Osteoblast (primary cell): ENCODE measurements at regions not wholly inside any gene's neighbourhood (a gene's known extent, or its start where the extent isn't known, plus 50 kb on each side); places are given as distances from the start of the nearest gene placed in this dataset.

ENCODE experiments used
- DNase-seq: peaks from one replicate; pipeline ENCODE4 v3.0.0; 2011; ENCODE audit warnings: low spot score, mixed read lengths; ENCODE audit not compliant: insufficient read length; ENCODE audit errors: missing footprints
- H2AFZ ChIP-seq: 2 replicates; pipeline ENCODE4 v1.6.0; 2011; ENCODE audit warnings: mild to moderate bottlenecking, low read length
- H3K27ac ChIP-seq: 2 replicates; pipeline ENCODE4 v1.5.1; 2011; ENCODE audit warnings: mild to moderate bottlenecking, low read depth, low read length, moderate library complexity
- H3K27me3 ChIP-seq: 2 replicates; pipeline ENCODE4 v1.6.0; 2012; ENCODE audit warnings: mild to moderate bottlenecking, control low read depth, inconsistent platforms, low read length, moderate library complexity; ENCODE audit not compliant: insufficient read depth
- H3K36me3 ChIP-seq: 2 replicates; pipeline ENCODE4 v1.5.1; 2011; ENCODE audit warnings: mild to moderate bottlenecking, low read length, control low read depth, moderate library complexity; ENCODE audit not compliant: insufficient read depth
- H3K4me1 ChIP-seq: 2 replicates; pipeline ENCODE4 v1.5.1; 2011; ENCODE audit warnings: mild to moderate bottlenecking, low read length, control low read depth, moderate library complexity; ENCODE audit not compliant: insufficient read depth
- H3K4me2 ChIP-seq: 2 replicates; pipeline ENCODE4 v1.6.0; 2011; ENCODE audit warnings: mild to moderate bottlenecking, low read length; ENCODE audit not compliant: insufficient read depth
- H3K4me3 ChIP-seq: fragments of 200-600 bp; sonication (generic); 3 replicates; pipeline ENCODE4 v1.5.1; 2012; ENCODE audit warnings: mild to moderate bottlenecking, low read length, inconsistent platforms; ENCODE audit not compliant: insufficient read depth
- H3K79me2 ChIP-seq: 2 replicates; pipeline ENCODE4 v1.6.0; 2012; ENCODE audit warnings: mild to moderate bottlenecking, low read length, control low read depth, inconsistent platforms; ENCODE audit not compliant: insufficient read depth
- H3K9me3 ChIP-seq: 2 replicates; pipeline ENCODE4 v1.5.1; 2011; ENCODE audit warnings: low read depth, low read length, control low read depth
- H4K20me1 ChIP-seq: 2 replicates; pipeline ENCODE4 v1.6.0; 2012; ENCODE audit warnings: mild to moderate bottlenecking, low read length, control low read depth; ENCODE audit not compliant: insufficient read depth
- CTCF ChIP-seq: IDR thresholded peaks from 2 replicates; pipeline ENCODE4 v1.5.1; 2011; ENCODE audit warnings: mild to moderate bottlenecking, low read depth, low read length, moderate library complexity; ENCODE audit errors: extremely low read depth

- no peak for TF ChIP-seq CTCF
- Histone ChIP-seq H3K4me3 (no peak overlapping the region), H3K9me3 (no peaks in the 10 kb centered on the region), H3K27me3 (peaks cover 14% of the 10 kb centered on the region), H3K36me3 (no peaks in the 10 kb centered on the region), H4K20me1 (no peaks in the 10 kb centered on the region), H2AFZ (no peak overlapping the region), H3K4me1 (no peaks in the 10 kb centered on the region), H3K4me2 (no peak overlapping the region), H3K27ac (no peak overlapping the region), H3K79me2 (no peaks in the 10 kb centered on the region)
- DNase-seq, result no peak
Observed at GRCh38 chr5:15260356-15261268, 239.4 kb upstream of the FBXL7 start.

GRCh38 chr5:15256485-15256884, 243.5 kb upstream of the FBXL7 start:
- no peak overlapping the region for H3K27ac ChIP-seq
- no peaks in the 10 kb centered on the region for H3K79me2 ChIP-seq
- H3K4me2 ChIP-seq, result no peak overlapping the region
- H3K4me1 ChIP-seq, result no peaks in the 10 kb centered on the region
- no peaks in the 10 kb centered on the region for H4K20me1 ChIP-seq
- H3K4me3 ChIP-seq, result no peak overlapping the region
- no peak for DNase-seq
- TF ChIP-seq CTCF, result no peak
- no peak overlapping the region for H2AFZ ChIP-seq
- no peaks in the 10 kb centered on the region for H3K9me3 ChIP-seq
- peaks cover 13% of the 10 kb centered on the region for H3K27me3 ChIP-seq
- H3K36me3 ChIP-seq, result no peaks in the 10 kb centered on the region

- Histone ChIP-seq H3K27ac (no peak overlapping the region), H2AFZ (no peak overlapping the region), H3K4me2 (no peak overlapping the region), H3K79me2 (no peaks in the 10 kb centered on the region), H3K36me3 (no peaks in the 10 kb centered on the region), H3K4me1 (no peaks in the 10 kb centered on the region), H4K20me1 (no peaks in the 10 kb centered on the region), H3K27me3 (peaks cover 8% of the 10 kb centered on the region), H3K9me3 (no peaks in the 10 kb centered on the region), H3K4me3 (no peak overlapping the region)
- no peak for TF ChIP-seq CTCF
- DNase-seq, result no peak
Observed at GRCh38 chr5:15255576-15255975, 244.4 kb upstream of the FBXL7 start.

GRCh38 chr5:15254607-15255006, 245.4 kb upstream of the FBXL7 start:
- Histone ChIP-seq H3K79me2 (no peaks in the 10 kb centered on the region), H3K27ac (no peak overlapping the region), H4K20me1 (no peaks in the 10 kb centered on the region), H2AFZ (no peak overlapping the region), H3K36me3 (no peaks in the 10 kb centered on the region), H3K4me1 (peaks cover under 1% of the 10 kb centered on the region), H3K4me3 (no peak overlapping the region), H3K27me3 (peaks cover 8% of the 10 kb centered on the region), H3K9me3 (no peaks in the 10 kb centered on the region), H3K4me2 (no peak overlapping the region)
- no peak for DNase-seq
- no peak for TF ChIP-seq CTCF
